Hepatocyte (in vitro differentiated cells): ENCODE measurements at regions not wholly inside any gene's neighbourhood (a gene's known extent, or its start where the extent isn't known, plus 50 kb on each side); places are given as distances from the start of the nearest gene placed in this dataset.

Experiments used
- CTCF ChIP-seq: fragments of 200-600 bp; sonication (generic); IDR thresholded peaks from 2 replicates; pipeline ENCODE4 v1.5.1; 2016; ENCODE audit warnings: antibody characterized with exemption, mild to moderate bottlenecking; ENCODE audit not compliant: poor library complexity
- EZH2phosphoT487 ChIP-seq: fragments of 200-600 bp; sonication (generic); IDR thresholded peaks from one replicate; pipeline ENCODE4 v1.6.1; 2018; ENCODE audit warnings: antibody characterized with exemption, mild to moderate bottlenecking, low read depth, moderate library complexity; ENCODE audit not compliant: unreplicated experiment, severe bottlenecking

DNA sequence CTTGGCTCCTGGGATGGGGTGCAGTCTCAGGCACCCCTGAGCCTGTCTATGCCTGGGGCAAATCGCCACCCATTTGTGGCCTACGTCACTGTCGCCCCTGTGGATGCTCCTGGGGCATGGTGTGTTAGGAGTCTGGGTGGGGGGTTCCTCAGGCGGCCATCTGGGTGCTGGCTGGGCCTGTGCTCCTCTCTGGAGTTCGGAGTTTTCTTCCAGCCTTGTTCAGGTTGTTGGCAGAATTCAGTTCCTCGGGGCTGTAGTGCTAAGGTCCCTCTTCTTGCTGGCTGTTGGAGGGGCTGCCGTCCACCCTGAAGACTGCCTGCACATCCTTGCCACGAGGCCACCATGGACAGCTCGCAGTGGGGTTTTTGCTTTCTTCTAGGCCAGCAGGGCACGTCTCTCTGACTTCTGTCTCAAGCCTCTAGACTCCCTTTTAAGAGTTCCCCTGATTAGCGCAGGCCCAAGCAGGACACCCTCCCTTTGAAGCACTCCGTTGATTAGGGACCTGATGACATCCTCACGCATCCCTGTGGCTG lies 86.7 kb upstream of the C1orf174 start:
- TF ChIP-seq CTCF (no peak), EZH2phosphoT487 (no peak)
